H1 (cell line): ENCODE measurements at regions not wholly inside any gene's neighbourhood (a gene's known extent, or its start where the extent isn't known, plus 50 kb on each side); places are given as distances from the start of the nearest gene placed in this dataset.

Experiments used
- RAD21 ChIP-seq, 2 experiments: IDR thresholded peaks in 1 of 2; conservative IDR thresholded peaks in 1 of 2; 2 replicates each; pipeline ENCODE4 v1.6.1; 2011; ENCODE audit warnings: low read depth in 2 of 2, low read length in 2 of 2, improper control_type of control experiment in 1 of 2, inconsistent platforms in 1 of 2, mild to moderate bottlenecking in 1 of 2, moderate library complexity in 1 of 2
- SUZ12 ChIP-seq: fragments of 200-600 bp; sonication (generic); IDR thresholded peaks from 2 replicates; pipeline ENCODE4 v1.6.1; 2012; ENCODE audit warnings: mild to moderate bottlenecking, inconsistent platforms, low read length, moderate library complexity, mixed read lengths

- no peak for TF ChIP-seq RAD21 (IDR thresholded peaks at IDR 0.05 in 1 of 2, conservative IDR thresholded peaks at IDR 0.05 in 1 of 2; ENCODE audit: low read depth in 2 of 2, low read length in 2 of 2)
- no peak for TF ChIP-seq SUZ12
- TF ChIP-seq, all 59 proteins: peak for 0
Observed at GRCh38 chr2:128514555-128514955, 195.9 kb upstream of the HS6ST1 start (continued).
